ENCODE measurements at regions not wholly inside any gene's neighbourhood (a gene's known extent, or its start where the extent isn't known, plus 50 kb on each side); places are given as distances from the start of the nearest gene placed in this dataset.

DNA sequence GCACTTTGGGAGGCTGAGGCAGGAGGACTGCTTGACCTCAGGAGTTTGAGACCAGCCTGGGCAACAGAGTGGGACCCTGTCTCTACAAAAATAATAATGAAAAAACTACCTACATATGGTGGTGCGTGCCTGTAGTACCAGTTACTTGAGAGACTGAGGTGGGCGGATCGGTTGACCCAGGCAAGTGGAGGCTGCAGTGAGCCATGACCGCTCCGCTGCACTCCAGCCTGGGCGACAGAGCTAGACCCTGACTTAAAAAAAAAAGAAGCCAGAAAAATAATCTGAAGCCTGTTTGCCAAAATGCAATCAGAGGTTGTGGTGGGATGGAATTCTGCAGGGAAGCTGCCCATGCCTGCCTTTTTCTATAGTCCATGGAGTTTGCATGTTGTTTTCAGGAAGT lies 50.4 kb upstream of the GGTA1 start:
- Histone ChIP-seq H3K27ac (ENCODE audit: low read length) (no peak overlapping the region), H3K9me3 (ENCODE audit: control insufficient read depth, low read length) (no peaks in the 10 kb centered on the region), H3K4me1 (ENCODE audit: control insufficient read depth, insufficient read depth, low read length) (no peaks in the 10 kb centered on the region), H3K27me3 (ENCODE audit: control insufficient read depth, insufficient read depth) (no peaks in the 10 kb centered on the region), H3K4me3 (ENCODE audit: low read length) (no peak overlapping the region)
- WGBS = 88% methylated on average over 6 of the region's 6 CpGs
- DNase-seq (peak in 1 of 3 donors; percentile 29), ATAC-seq (no peak)
- intact Hi-C loops (cut with DNase I) = loop anchor here in 2 of 4 donors (5.0 to 10.0 kb wide), 2 partner anchors 135 to 137 kb away; no protein-coding TSS in a partner anchor

DNA sequence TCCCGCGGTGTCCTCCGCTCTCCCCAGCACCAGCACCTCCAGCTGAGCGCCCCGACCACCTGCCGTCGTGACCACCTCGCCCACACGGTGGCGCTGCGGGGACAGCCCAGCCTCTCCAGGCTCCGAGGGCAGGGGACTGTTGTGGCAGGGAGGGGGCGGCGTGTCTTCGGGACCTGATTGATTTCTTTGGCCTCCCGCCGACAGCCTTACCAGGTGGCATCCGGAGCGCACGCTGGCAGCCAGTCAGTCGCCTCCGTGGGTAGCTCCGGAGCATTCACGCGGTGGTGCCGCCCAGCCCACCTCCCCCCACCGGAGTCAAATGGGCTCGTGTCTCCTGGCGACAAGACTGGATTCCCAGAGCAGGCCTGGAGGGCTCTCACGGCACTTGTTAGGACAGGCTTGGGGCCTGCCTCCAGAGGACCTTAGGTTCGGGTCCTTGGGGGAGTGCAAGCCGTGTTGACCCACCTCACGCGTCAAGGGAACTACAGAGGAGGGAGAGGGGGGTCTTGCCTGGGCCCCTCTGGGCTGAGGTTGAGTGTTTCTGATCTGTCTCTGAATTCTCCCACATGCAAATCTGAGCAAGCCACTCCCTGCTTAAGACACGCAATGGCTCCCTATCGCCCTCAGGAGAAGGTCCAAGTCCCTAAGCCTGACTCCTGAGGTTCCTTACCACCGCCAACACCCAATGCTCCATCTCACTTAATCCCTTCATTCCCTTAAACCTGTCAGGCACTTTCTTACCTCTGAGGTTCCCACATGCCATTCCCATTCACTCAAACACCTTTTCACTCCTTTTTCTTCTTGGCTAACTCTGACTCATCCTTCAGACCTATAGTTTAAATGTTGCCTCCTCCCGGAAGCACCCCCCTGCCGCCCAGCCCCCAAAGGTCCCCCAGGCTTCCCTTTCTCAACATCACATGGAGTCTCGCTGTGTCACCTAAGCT lies 51.2 kb upstream of the GGTA1 start:
- Histone ChIP-seq H3K27me3 (ENCODE audit: control insufficient read depth, insufficient read depth) (no peaks in the 10 kb centered on the region), H3K27ac (ENCODE audit: low read length) (no peak overlapping the region), H3K4me3 (ENCODE audit: low read length) (peak overlapping the region; percentile 17), H3K4me1 (ENCODE audit: control insufficient read depth, insufficient read depth, low read length) (no peaks in the 10 kb centered on the region), H3K9me3 (ENCODE audit: control insufficient read depth, low read length) (no peaks in the 10 kb centered on the region)
- 21% methylated on average over 40 of the region's 40 CpGs for WGBS
- DNase-seq (peak; percentile 79 to 93 (median 93)), ATAC-seq (peak; percentile 73)
- intact Hi-C loops (cut with DNase I) = loop anchor here in 2 of 4 donors (5.0 to 10.0 kb wide), 2 partner anchors 134 to 136 kb away; no protein-coding TSS in a partner anchor

DNA sequence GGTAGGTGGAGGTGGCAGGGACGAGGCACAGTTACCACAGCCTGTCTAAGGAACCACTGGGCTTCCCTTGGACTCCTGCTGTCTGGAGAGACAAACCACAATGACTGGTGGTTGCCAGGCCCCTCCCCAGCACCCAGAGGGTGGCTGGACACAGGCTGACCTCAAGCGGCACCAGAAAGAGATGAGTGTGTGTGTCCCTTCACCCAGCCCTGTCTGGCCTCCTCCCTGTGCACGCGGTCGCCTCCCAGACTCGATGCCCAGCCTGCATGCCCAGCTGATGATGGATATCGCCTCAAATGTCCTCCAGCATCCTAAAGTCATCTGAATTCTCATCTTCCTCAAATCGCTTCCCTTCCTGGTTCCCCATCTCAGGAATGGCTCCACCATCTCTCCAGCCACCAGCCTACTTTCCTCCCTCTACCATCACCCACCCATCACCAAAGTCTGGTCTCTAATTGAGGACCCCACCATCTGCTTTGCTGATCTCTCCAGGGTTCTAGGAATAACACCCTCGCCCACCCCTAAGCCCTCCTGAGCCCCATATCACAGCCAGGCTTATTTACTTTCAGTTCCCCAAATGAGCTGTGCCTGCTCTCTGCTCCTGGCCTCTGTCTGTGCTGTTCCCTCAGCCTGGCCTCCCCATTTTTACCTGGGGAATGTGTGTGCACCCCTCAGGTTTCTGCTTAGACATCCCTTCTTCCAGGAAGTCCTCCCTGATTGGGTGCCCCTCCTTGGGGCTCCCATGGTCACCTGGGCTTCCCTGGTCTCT lies 52.5 kb upstream of the GGTA1 start:
- DNase-seq (peak in 2 of 3 donors; percentile 24 to 39), ATAC-seq (no peak)
- H3K27ac ChIP-seq (ENCODE audit: low read length) = no peak overlapping the region
- H3K4me3 ChIP-seq (ENCODE audit: low read length) = no peak overlapping the region
- H3K9me3 ChIP-seq (ENCODE audit: control insufficient read depth, low read length) = no peaks in the 10 kb centered on the region
- WGBS = 76% methylated on average over 9 of the region's 9 CpGs
- intact Hi-C loops (cut with DNase I) = loop anchor here in 2 of 4 donors (5.0 to 10.0 kb wide), 2 partner anchors 133 to 135 kb away; no protein-coding TSS in a partner anchor
- H3K4me1 ChIP-seq (ENCODE audit: control insufficient read depth, insufficient read depth, low read length) = peaks cover 6% of the 10 kb centered on the region
- H3K27me3 ChIP-seq (ENCODE audit: control insufficient read depth, insufficient read depth) = no peaks in the 10 kb centered on the region

DNA sequence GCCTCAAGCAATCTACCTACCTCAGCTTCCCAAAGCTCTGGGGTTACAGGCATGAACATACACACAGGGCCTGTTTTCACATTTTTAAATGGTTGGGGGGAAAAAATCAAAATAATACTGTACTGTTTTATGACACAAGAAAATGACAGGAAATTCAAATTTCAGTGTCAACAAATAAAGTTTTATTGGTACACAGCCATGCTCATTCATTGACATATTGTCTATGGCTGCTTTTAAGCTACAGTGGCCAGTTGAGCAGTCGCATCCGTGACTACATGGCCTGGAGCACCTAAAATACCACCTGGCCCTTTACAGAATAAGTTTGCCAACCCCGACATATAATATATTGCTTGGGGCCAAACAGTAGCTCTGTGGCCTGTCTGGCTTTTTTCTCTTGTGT lies 56.4 kb upstream of the GGTA1 start:
- no peaks in the 10 kb centered on the region for H3K9me3 ChIP-seq (ENCODE audit: control insufficient read depth, low read length)
- ATAC-seq = no peak
- H3K27ac ChIP-seq (ENCODE audit: low read length) = no peak overlapping the region
- WGBS = 93% methylated on average over 3 of the region's 3 CpGs
- no peaks in the 10 kb centered on the region for H3K27me3 ChIP-seq (ENCODE audit: control insufficient read depth, insufficient read depth)
- H3K4me1 ChIP-seq (ENCODE audit: control insufficient read depth, insufficient read depth, low read length) = peaks cover 10% of the 10 kb centered on the region
- DNase-seq = no peak
- intact Hi-C loops (cut with DNase I) = loop anchor here in 1 of 4 donors (5.0 to 10.0 kb wide), 2 partner anchors 41 to 129 kb away; no protein-coding TSS in a partner anchor
- no peak overlapping the region for H3K4me3 ChIP-seq (ENCODE audit: low read length)

DNA sequence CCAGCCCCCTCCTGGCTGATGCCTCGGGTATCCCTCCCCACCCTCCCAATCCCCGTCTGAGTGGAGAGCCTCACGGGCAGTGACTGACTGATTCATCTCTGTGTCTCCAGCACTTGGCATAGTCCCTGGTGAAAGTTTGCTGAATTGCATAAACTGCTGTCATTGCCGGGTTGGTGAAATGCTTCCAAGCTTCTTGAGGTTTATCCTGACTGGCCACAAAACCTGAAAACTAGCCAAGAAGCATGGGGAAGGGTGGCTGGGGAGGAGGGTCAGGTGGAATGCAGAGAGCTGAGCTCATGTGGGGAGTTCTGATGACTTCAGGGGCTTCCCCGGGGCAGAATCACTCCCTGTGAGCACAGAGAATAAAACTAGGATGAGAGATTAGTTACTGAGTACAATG lies 56.9 kb upstream of the GGTA1 start:
- peak; percentile 42 to 47 for ATAC-seq
- peak; percentile 40 to 53 (median 46) for DNase-seq
- no peak overlapping the region for H3K27ac ChIP-seq (ENCODE audit: low read length)
- 13% methylated on average over 5 of the region's 5 CpGs for WGBS
- intact Hi-C loops (cut with DNase I) = loop anchor here in 1 of 4 donors (5.0 to 10.0 kb wide), 2 partner anchors 41 to 128 kb away; no protein-coding TSS in a partner anchor
- H3K9me3 ChIP-seq (ENCODE audit: control insufficient read depth, low read length) = no peaks in the 10 kb centered on the region
- no peak overlapping the region for H3K4me3 ChIP-seq (ENCODE audit: low read length)
- H3K27me3 ChIP-seq (ENCODE audit: control insufficient read depth, insufficient read depth) = no peaks in the 10 kb centered on the region
- H3K4me1 ChIP-seq (ENCODE audit: control insufficient read depth, insufficient read depth, low read length) = peaks cover 10% of the 10 kb centered on the region

DNA sequence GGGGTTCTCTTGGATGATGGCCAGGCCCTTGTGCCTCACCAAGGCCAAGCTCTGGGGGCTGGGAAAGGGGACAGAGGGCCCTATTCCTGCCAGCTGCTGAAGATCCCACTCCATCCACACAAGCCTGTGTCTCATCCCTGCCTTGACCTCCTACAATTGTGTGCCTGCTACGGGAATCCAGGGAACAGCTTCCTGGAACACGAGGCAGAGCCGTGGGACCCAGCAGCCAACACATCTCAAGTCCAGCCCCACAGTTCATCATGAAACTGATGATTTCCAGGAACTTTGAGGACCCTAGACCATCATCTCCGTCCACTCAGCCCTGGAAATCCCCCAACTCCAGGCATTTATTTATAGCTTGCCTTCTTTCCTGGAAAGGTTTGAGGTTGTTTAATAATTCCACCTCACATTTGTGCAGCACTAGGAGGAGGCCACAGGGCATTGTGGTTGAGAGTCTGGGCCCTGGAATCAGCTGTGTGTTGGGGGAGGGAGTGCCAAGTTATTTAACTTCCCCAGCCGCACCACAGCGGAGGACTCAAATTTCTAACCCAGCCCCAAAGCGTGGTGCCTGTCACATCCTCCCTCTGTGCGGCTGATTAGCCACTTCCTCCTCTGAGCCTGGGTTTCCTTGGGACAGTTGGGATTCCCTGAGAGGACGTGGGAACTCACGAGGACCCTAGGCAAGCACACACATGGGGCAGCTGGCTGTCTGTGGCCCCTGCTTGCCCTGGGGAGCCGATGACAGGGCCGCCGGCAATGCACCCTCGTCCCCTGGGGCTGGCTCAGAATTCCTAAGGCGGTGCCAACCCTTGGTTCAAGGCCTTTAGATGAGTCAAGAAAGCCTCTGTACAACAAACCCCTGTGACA lies 58.2 kb upstream of the GGTA1 start:
- H3K27ac ChIP-seq (ENCODE audit: low read length) = peak overlapping the region; percentile 77
- no peak overlapping the region for H3K4me3 ChIP-seq (ENCODE audit: low read length)
- no peaks in the 10 kb centered on the region for H3K27me3 ChIP-seq (ENCODE audit: control insufficient read depth, insufficient read depth)
- intact Hi-C loops (cut with DNase I) = loop anchor here in 1 of 4 donors (5.0 to 10.0 kb wide), 2 partner anchors 39 to 127 kb away; no protein-coding TSS in a partner anchor
- H3K4me1 ChIP-seq (ENCODE audit: control insufficient read depth, insufficient read depth, low read length) = peaks cover 10% of the 10 kb centered on the region
- ATAC-seq (peak; percentile 89 to 90), DNase-seq (peak; percentile 75 to 89 (median 85))
- 4% methylated on average over 15 of the region's 15 CpGs for WGBS
- no peaks in the 10 kb centered on the region for H3K9me3 ChIP-seq (ENCODE audit: control insufficient read depth, low read length)

DNA sequence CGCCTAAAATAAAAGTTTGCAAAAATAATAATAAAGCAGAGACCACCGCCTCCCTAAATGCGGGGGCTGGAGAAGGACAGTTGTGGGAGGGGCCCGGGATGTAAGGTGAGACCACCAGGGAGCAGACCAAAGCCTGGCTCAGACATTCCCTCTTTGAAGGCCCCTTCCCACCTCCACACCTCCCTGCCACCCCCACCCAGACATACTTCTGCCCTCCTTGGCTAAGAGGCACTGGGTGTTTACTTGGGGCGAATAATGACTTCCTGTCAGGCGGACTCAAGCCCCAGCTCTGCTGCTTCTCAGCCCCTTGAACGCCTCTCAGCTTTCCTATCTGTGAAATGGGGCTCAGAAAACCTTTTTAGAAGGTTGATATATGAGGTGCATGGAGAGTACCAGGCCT lies 58.8 kb upstream of the GGTA1 start:
- ATAC-seq = peak in 1 of 2 donors; percentile 2
- 58% methylated on average over 7 of the region's 7 CpGs for WGBS
- no peak overlapping the region for H3K27ac ChIP-seq (ENCODE audit: low read length)
- H3K9me3 ChIP-seq (ENCODE audit: control insufficient read depth, low read length) = no peaks in the 10 kb centered on the region
- H3K27me3 ChIP-seq (ENCODE audit: control insufficient read depth, insufficient read depth) = no peaks in the 10 kb centered on the region
- H3K4me3 ChIP-seq (ENCODE audit: low read length) = no peak overlapping the region
- peaks cover 10% of the 10 kb centered on the region for H3K4me1 ChIP-seq (ENCODE audit: control insufficient read depth, insufficient read depth, low read length)
- intact Hi-C loops (cut with DNase I) = loop anchor here in 1 of 4 donors (5.0 to 10.0 kb wide), 2 partner anchors 39 to 126 kb away; no protein-coding TSS in a partner anchor
- DNase-seq = peak in 1 of 3 donors; percentile 55

DNA sequence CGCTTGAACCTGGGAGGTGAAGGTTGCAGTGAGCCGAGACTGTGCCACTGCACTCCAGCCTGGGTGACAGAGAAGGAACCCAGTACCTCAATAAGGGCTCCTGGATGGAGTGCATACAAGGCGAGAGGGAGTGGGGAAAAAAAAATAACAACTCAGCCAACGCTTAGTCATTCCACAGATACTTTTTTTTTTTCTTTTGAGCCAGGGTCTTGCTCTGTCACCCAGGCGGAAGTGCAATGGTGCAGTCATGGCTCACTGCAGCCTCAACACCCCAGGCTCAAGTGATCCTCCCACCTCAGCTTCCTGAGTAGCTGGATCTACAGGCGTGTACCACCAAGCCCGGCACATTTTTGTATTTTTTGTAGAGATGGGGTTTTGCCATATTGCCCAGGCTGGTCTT lies 59.5 kb upstream of the GGTA1 start:
- no peaks in the 10 kb centered on the region for H3K9me3 ChIP-seq (ENCODE audit: control insufficient read depth, low read length)
- no peak overlapping the region for H3K4me3 ChIP-seq (ENCODE audit: low read length)
- H3K4me1 ChIP-seq (ENCODE audit: control insufficient read depth, insufficient read depth, low read length) = peaks cover 10% of the 10 kb centered on the region
- 71% methylated on average over 7 of the region's 7 CpGs for WGBS
- no peak overlapping the region for H3K27ac ChIP-seq (ENCODE audit: low read length)
- no peak for ATAC-seq
- H3K27me3 ChIP-seq (ENCODE audit: control insufficient read depth, insufficient read depth) = no peaks in the 10 kb centered on the region
- peak in 1 of 3 donors; percentile 14 for DNase-seq
- intact Hi-C loops (cut with DNase I) = loop anchor here in 1 of 4 donors (5.0 to 10.0 kb wide), 2 partner anchors 38 to 126 kb away; no protein-coding TSS in a partner anchor

DNA sequence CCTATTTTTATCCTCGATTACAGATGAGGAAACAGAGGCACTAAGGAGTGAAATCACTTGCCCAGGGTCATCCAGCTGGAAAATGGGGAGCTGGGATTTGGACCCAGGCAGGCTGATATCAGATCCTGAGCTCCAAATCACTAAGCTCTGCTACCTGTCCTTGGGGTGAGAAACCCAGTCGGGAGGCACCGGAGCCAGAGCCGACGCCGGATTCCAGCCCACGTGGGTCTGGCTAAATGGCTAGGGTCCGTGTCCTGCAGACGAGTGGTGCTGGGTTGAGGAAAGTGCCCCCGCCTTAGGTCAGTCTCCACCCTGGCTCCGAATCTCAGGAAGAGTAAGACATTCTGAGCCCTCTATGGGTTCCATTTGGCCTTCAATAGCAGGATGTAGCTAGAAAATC lies 61.3 kb upstream of the GGTA1 start:
- 86% methylated on average over 11 of the region's 11 CpGs for WGBS
- peaks cover 10% of the 10 kb centered on the region for H3K4me1 ChIP-seq (ENCODE audit: control insufficient read depth, insufficient read depth, low read length)
- no peak overlapping the region for H3K4me3 ChIP-seq (ENCODE audit: low read length)
- DNase-seq (peak in 1 of 3 donors; percentile 41), ATAC-seq (no peak)
- no peaks in the 10 kb centered on the region for H3K9me3 ChIP-seq (ENCODE audit: control insufficient read depth, low read length)
- H3K27ac ChIP-seq (ENCODE audit: low read length) = no peak overlapping the region
- intact Hi-C loops (cut with DNase I) = no loop called here
- H3K27me3 ChIP-seq (ENCODE audit: control insufficient read depth, insufficient read depth) = no peaks in the 10 kb centered on the region

Data from right cardiac atrium (tissue), 5 donors.